Retinal pigment epithelial cell (primary cell): ENCODE measurements at regions not wholly inside any gene's neighbourhood (a gene's known extent, or its start where the extent isn't known, plus 50 kb on each side); places are given as distances from the start of the nearest gene placed in this dataset.

ENCODE experiments used
- DNase-seq: peaks from one replicate; pipeline ENCODE4 v3.0.0-alpha.2; 2010; ENCODE audit warnings: low read depth
- H3K4me3 ChIP-seq: 2 replicates; pipeline ENCODE4 v1.5.1; 2011; ENCODE audit warnings: mild to moderate bottlenecking, low read length, control low read depth, moderate library complexity
- CTCF ChIP-seq: conservative IDR thresholded peaks from 2 replicates; pipeline ENCODE4 v1.5.1; 2011; ENCODE audit warnings: low read depth, low read length, control low read depth, inconsistent platforms

GRCh38 chr2:215743066-215743465 lies 270.3 kb downstream of the MREG start:
- TF ChIP-seq CTCF, result no peak
- DNase-seq, result no peak
- H3K4me3 ChIP-seq, result no peak overlapping the region

GRCh38 chr2:215742021-215742420 lies 271.3 kb downstream of the MREG start:
- TF ChIP-seq CTCF, result no peak
- no peak for DNase-seq
- no peak overlapping the region for H3K4me3 ChIP-seq

GRCh38 chr2:215740071-215740470 lies 273.3 kb downstream of the MREG start:
- TF ChIP-seq CTCF, result no peak
- no peak overlapping the region for H3K4me3 ChIP-seq
- DNase-seq, result no peak

- TF ChIP-seq CTCF, result no peak
- no peak for DNase-seq
- H3K4me3 ChIP-seq, result no peak overlapping the region
Measured at GRCh38 chr2:215738351-215738750, 275.0 kb downstream of the MREG start.

- no peak for TF ChIP-seq CTCF
- H3K4me3 ChIP-seq, result no peak overlapping the region
- no peak for DNase-seq
Measured at GRCh38 chr2:215737477-215737876, 275.9 kb downstream of the MREG start.

GRCh38 chr2:215736653-215737290 lies 276.6 kb downstream of the MREG start:
- H3K4me3 ChIP-seq, result no peak overlapping the region
- TF ChIP-seq CTCF, result peak; percentile 32
- DNase-seq, result no peak

GRCh38 chr2:215731108-215731658 lies 282.2 kb downstream of the MREG start:
- no peak overlapping the region for H3K4me3 ChIP-seq
- TF ChIP-seq CTCF, result no peak
- DNase-seq, result no peak
